IPS DF 6.9 (cell line): ENCODE measurements at regions not wholly inside any gene's neighbourhood (a gene's known extent, or its start where the extent isn't known, plus 50 kb on each side); places are given as distances from the start of the nearest gene placed in this dataset.

Experiments
- DNase-seq: peaks from one replicate; pipeline ENCODE4 v3.0.0-alpha.2; 2013; ENCODE audit warnings: low read depth, low spot score
- H3K27ac ChIP-seq: one replicate; pipeline ENCODE4 v1.5.1; 2013; ENCODE audit warnings: low read length, control low read depth
- H3K27me3 ChIP-seq: 2 replicates; pipeline ENCODE4 v1.6.1; 2013; ENCODE audit warnings: mild to moderate bottlenecking, low read length; ENCODE audit not compliant: control insufficient read depth, insufficient read depth
- H3K36me3 ChIP-seq: 2 replicates; pipeline ENCODE4 v1.6.1; 2013; ENCODE audit warnings: low read length; ENCODE audit not compliant: control insufficient read depth, insufficient read depth
- H3K4me1 ChIP-seq: 2 replicates; pipeline ENCODE4 v1.6.1; 2013; ENCODE audit warnings: low read length; ENCODE audit not compliant: control insufficient read depth, insufficient read depth
- H3K4me3 ChIP-seq: 2 replicates; pipeline ENCODE4 v1.5.1; 2013; ENCODE audit warnings: mild to moderate bottlenecking, low read length
- H3K9me3 ChIP-seq: 2 replicates; pipeline ENCODE4 v1.6.1; 2013; ENCODE audit warnings: low read length, inconsistent platforms; ENCODE audit not compliant: control insufficient read depth, insufficient read depth
- WGBS: extraction: QIAGEN DNeasy Blood & Tissue Kit; methylation state at CpG from one replicate; pipeline ENCODE4 v1.1.7; 2013; ENCODE audit warnings: mixed read lengths, missing lambda C conversion rate; ENCODE audit not compliant: insufficient read length, insufficient coverage; 5-methylcytosine and 5-hydroxymethylcytosine counted together

DNA sequence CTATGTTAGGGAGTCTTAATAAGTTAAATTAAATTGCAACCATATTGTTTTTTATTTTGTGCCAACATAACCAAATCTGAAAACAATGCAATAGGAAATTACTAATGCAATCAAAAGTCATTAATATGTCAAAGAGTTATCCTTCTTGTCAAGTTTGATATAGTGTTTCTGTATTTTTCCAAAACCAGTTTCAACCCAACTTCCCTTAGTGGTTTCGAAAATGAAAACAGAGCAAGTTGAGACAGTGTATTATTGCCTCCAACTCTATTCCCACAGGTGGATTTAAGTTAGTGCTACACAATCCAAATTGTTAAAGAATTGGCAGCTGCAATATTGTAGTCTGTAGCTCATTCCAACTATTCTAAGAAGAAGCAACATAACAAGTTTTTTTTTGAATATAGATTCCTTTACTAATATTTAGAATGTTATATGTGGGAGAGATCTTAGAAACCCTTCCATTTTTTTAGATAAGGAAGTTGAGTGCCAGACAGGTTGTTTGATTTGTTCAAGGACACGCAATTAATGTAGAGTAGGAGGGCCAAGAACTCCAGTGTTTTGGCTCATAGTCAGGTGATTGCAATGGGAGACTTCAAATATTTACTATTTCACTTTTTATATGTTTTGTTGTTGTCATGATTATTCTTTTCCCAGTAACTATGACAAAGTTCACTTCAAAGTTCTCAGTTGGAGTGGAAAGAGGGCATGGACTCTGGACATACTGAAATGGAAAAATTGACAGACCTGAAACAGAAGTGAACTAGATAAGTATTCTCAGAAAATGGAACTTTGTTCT is 282.4 kb upstream of the HSF2 start:
- Histone ChIP-seq H3K36me3 (no peaks in the 10 kb centered on the region), H3K27ac (no peak overlapping the region), H3K9me3 (no peaks in the 10 kb centered on the region), H3K4me3 (no peak overlapping the region), H3K27me3 (no peaks in the 10 kb centered on the region), H3K4me1 (no peaks in the 10 kb centered on the region)
- no CpG with 5 or more reads among the region's 2 CpGs for WGBS
- no peak for DNase-seq

GRCh38 chr6:122118945-122119506 is 280.4 kb upstream of the HSF2 start:
- Histone ChIP-seq H3K36me3 (no peaks in the 10 kb centered on the region), H3K4me1 (no peaks in the 10 kb centered on the region), H3K4me3 (no peak overlapping the region), H3K27ac (no peak overlapping the region), H3K27me3 (no peaks in the 10 kb centered on the region), H3K9me3 (no peaks in the 10 kb centered on the region)
- no CpG with 5 or more reads among the region's 1 CpG for WGBS
- no peak for DNase-seq

- no peak for DNase-seq
- Histone ChIP-seq H3K27me3 (no peaks in the 10 kb centered on the region), H3K36me3 (no peaks in the 10 kb centered on the region), H3K9me3 (no peaks in the 10 kb centered on the region), H3K27ac (no peak overlapping the region), H3K4me1 (no peaks in the 10 kb centered on the region), H3K4me3 (no peak overlapping the region)
- no CpG with 5 or more reads among the region's 1 CpG for WGBS
Measured at GRCh38 chr6:122122202-122122601, 277.2 kb upstream of the HSF2 start.

DNA sequence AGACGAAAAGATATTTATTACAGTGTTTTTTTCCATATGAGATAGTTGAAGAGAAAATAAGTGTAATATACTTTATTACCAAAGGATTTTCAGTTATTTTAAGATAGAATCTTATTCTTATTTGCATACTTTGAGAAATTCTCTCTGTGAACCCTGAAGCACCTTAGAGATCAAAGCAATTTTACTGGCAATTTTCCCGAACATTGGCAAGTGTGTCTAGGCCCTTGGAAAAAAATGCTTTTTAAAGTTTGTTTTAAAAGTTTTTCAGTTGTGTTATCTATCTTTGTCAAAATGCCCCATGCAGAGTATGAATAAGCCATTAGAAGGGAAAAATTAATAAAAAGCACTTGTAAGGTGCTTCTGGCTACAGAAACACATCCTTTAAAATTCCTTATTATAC is 276.8 kb upstream of the HSF2 start:
- H3K4me3 ChIP-seq: no peak overlapping the region

DNA sequence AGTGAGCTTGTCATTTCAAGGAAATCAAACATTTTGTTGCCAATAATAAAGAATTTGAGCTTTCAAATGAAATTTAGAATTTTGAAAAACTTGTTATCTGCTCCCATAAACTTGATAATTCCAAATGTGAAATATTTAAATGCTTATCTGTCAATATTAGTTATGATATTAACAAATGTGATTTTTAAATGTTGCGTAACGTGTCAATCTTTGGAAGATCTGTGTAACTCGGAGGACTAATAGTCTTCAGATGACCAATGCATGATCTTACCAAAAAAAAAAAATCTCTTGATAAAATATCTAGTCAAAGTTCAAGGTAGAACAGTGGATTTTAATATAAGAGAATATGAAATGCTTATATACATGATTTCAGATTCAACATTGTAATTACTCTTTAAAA is 274.5 kb upstream of the HSF2 start:
- no peak for DNase-seq
- no peaks in the 10 kb centered on the region for H3K27me3 ChIP-seq
- no peaks in the 10 kb centered on the region for H3K4me1 ChIP-seq
- H3K9me3 ChIP-seq: no peaks in the 10 kb centered on the region
- H3K27ac ChIP-seq: no peak overlapping the region
- no CpG with 5 or more reads among the region's 3 CpGs for WGBS
- H3K4me3 ChIP-seq: no peak overlapping the region
- H3K36me3 ChIP-seq: no peaks in the 10 kb centered on the region

More for the DNA sequence above, 276.8 kb upstream of the HSF2 start:
- DNase-seq: no peak
- H3K4me1 ChIP-seq: no peaks in the 10 kb centered on the region
- no peaks in the 10 kb centered on the region for H3K9me3 ChIP-seq
- WGBS: no CpG with 5 or more reads among the region's 2 CpGs
- H3K27me3 ChIP-seq: no peaks in the 10 kb centered on the region
- no peaks in the 10 kb centered on the region for H3K36me3 ChIP-seq
- no peak overlapping the region for H3K27ac ChIP-seq

GRCh38 chr6:122126894-122127293 is 272.6 kb upstream of the HSF2 start:
- DNase-seq: no peak
- WGBS: 100% methylated on average over 1 of the region's 3 CpGs
- Histone ChIP-seq H3K9me3 (no peaks in the 10 kb centered on the region), H3K27me3 (no peaks in the 10 kb centered on the region), H3K36me3 (no peaks in the 10 kb centered on the region), H3K27ac (no peak overlapping the region), H3K4me3 (no peak overlapping the region), H3K4me1 (no peaks in the 10 kb centered on the region)

DNA sequence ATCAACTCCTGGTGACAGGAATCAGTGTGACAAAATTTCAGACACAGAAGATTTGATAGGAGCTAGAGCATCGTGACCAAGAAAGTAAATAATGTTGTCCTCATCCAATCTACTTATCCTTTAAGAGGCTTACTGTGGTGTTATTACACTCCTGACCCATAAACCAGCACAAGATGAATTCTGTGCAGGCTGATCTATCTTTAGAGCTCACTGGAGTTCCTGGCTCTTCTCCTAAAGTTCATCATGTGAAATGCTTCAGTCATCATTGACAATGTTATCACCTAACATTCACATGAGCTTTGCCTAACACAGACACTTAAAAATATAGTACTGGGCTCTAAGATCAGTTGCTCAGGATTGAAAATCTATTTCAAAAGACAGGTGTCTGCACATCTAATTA is 271.0 kb upstream of the HSF2 start:
- H3K27ac ChIP-seq: no peak overlapping the region
- no peaks in the 10 kb centered on the region for H3K4me1 ChIP-seq
- DNase-seq: no peak
- H3K27me3 ChIP-seq: no peaks in the 10 kb centered on the region
- no peaks in the 10 kb centered on the region for H3K36me3 ChIP-seq
- WGBS: no CpG with 5 or more reads among the region's 1 CpG
- no peaks in the 10 kb centered on the region for H3K9me3 ChIP-seq
- no peak overlapping the region for H3K4me3 ChIP-seq

- no peak for DNase-seq
- Histone ChIP-seq H3K4me1 (no peaks in the 10 kb centered on the region), H3K27me3 (no peaks in the 10 kb centered on the region), H3K36me3 (no peaks in the 10 kb centered on the region), H3K27ac (no peak overlapping the region), H3K4me3 (no peak overlapping the region), H3K9me3 (no peaks in the 10 kb centered on the region)
- WGBS: no CpG with 5 or more reads among the region's 1 CpG
Measured at GRCh38 chr6:122129313-122130025, 270.0 kb upstream of the HSF2 start.

GRCh38 chr6:122130026-122130348 is 269.5 kb upstream of the HSF2 start:
- Histone ChIP-seq H3K4me3 (no peak overlapping the region), H3K4me1 (no peaks in the 10 kb centered on the region), H3K27me3 (no peaks in the 10 kb centered on the region), H3K9me3 (no peaks in the 10 kb centered on the region), H3K36me3 (no peaks in the 10 kb centered on the region), H3K27ac (no peak overlapping the region)
- DNase-seq: no peak
- WGBS: no CpG with 5 or more reads among the region's 3 CpGs

- Histone ChIP-seq H3K9me3 (no peaks in the 10 kb centered on the region), H3K27me3 (no peaks in the 10 kb centered on the region), H3K36me3 (no peaks in the 10 kb centered on the region), H3K4me1 (no peaks in the 10 kb centered on the region), H3K4me3 (no peak overlapping the region), H3K27ac (no peak overlapping the region)
- no peak for DNase-seq
- WGBS: no CpG with 5 or more reads among the region's 2 CpGs
Measured at GRCh38 chr6:122130518-122130917, 268.9 kb upstream of the HSF2 start.
